Left ventricle myocardium inferior (tissue), 1 donor: ENCODE measurements at regions not wholly inside any gene's neighbourhood (a gene's known extent, or its start where the extent isn't known, plus 50 kb on each side); places are given as distances from the start of the nearest gene placed in this dataset.
A peak's percentile ranks its signal among the peaks of the same experiment; 100 is the strongest.

Experiments
- DNase-seq: peaks from one replicate; pipeline ENCODE4 v3.0.0-alpha.2; 2020
- H3K27ac ChIP-seq: fragments of 200-600 bp; replicated peaks from 2 replicates; pipeline ENCODE4 v1.8.0; 2021
- H3K27me3 ChIP-seq: fragments of 200-600 bp; 2 replicates; pipeline ENCODE4 v1.8.0; 2021; ENCODE audit warnings: low read depth
- H3K36me3 ChIP-seq: fragments of 200-600 bp; 2 replicates; pipeline ENCODE4 v1.8.0; 2021
- H3K4me1 ChIP-seq: fragments of 200-600 bp; 2 replicates; pipeline ENCODE4 v1.8.0; 2021
- H3K4me3 ChIP-seq: fragments of 200-600 bp; 2 replicates; pipeline ENCODE4 v1.8.0; 2021; ENCODE audit warnings: mild to moderate bottlenecking, moderate library complexity
- H3K9me3 ChIP-seq: fragments of 200-600 bp; replicated peaks from 2 replicates; pipeline ENCODE4 v1.8.0; 2021
- intact Hi-C: fragments of 100-400 bp; cut with micrococcal nuclease; formaldehyde crosslinking; loops from one replicate; pipeline ENCODE4 v1.11.0; 2022
- TF ChIP-seq, protein P1 (sequence below): fragments of 200-600 bp; IDR thresholded peaks from 2 replicates; pipeline ENCODE4 v1.8.0; 2021; ENCODE audit warnings: antibody characterized with exemption, mild to moderate bottlenecking, borderline replicate concordance
- donor health status: DM: no; HTN: yes; CAD: no; lungs with severe emphysema.

DNA sequence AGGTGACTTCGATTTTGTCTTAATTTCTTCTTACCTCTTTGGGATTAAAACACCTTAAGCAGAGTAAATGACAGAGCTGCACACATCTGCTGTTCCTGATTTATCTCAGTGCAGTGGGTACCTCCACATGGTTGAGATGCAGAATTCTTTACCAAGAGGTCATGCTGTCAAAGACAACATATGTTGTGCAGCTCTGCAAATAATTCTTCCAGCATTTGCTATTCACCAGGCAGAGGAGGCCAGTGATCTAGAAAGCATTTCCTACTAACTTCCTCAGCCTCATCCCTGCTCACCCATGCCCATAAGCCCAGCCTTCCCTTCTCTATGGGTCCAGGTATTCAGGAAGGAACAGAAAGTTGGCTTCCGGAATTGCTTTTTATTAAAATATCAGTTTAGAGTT lies 109.3 kb downstream of the THBS2 start:
- Histone ChIP-seq H3K36me3 (no peaks in the 10 kb centered on the region), H3K27ac (no peak overlapping the region), H3K4me3 (no peak overlapping the region), H3K27me3 (peaks cover 7% of the 10 kb centered on the region), H3K4me1 (peaks cover 19% of the 10 kb centered on the region), H3K9me3 (peaks cover 2% of the 10 kb centered on the region)
- TF ChIP-seq, protein P1, sequence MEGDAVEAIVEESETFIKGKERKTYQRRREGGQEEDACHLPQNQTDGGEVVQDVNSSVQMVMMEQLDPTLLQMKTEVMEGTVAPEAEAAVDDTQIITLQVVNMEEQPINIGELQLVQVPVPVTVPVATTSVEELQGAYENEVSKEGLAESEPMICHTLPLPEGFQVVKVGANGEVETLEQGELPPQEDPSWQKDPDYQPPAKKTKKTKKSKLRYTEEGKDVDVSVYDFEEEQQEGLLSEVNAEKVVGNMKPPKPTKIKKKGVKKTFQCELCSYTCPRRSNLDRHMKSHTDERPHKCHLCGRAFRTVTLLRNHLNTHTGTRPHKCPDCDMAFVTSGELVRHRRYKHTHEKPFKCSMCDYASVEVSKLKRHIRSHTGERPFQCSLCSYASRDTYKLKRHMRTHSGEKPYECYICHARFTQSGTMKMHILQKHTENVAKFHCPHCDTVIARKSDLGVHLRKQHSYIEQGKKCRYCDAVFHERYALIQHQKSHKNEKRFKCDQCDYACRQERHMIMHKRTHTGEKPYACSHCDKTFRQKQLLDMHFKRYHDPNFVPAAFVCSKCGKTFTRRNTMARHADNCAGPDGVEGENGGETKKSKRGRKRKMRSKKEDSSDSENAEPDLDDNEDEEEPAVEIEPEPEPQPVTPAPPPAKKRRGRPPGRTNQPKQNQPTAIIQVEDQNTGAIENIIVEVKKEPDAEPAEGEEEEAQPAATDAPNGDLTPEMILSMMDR: no peak
- intact Hi-C loops: no loop called here
- no peak for DNase-seq

DNA sequence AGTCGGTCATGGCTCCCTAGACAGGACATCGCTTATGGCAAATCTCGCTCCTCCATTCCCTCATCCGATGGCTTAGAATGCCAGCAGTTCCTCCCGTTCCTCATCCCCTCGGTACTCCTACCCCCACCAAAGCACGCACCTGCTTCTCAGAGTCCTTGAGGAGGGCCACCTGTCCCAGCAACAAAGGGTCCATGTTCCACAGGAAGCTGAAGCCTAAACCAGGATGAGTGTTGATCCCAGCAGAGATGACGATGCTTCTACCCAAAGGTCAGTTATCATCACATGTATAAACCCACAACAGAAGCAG lies 111.2 kb downstream of the THBS2 start:
- intact Hi-C loops: no loop called here
- Histone ChIP-seq H3K4me1 (peaks cover 19% of the 10 kb centered on the region), H3K4me3 (no peak overlapping the region), H3K36me3 (no peaks in the 10 kb centered on the region), H3K27ac (peak overlapping the region; percentile 78), H3K27me3 (peaks cover 7% of the 10 kb centered on the region), H3K9me3 (peaks cover 4% of the 10 kb centered on the region)
- DNase-seq: no peak
- TF ChIP-seq, protein P1: no peak

DNA sequence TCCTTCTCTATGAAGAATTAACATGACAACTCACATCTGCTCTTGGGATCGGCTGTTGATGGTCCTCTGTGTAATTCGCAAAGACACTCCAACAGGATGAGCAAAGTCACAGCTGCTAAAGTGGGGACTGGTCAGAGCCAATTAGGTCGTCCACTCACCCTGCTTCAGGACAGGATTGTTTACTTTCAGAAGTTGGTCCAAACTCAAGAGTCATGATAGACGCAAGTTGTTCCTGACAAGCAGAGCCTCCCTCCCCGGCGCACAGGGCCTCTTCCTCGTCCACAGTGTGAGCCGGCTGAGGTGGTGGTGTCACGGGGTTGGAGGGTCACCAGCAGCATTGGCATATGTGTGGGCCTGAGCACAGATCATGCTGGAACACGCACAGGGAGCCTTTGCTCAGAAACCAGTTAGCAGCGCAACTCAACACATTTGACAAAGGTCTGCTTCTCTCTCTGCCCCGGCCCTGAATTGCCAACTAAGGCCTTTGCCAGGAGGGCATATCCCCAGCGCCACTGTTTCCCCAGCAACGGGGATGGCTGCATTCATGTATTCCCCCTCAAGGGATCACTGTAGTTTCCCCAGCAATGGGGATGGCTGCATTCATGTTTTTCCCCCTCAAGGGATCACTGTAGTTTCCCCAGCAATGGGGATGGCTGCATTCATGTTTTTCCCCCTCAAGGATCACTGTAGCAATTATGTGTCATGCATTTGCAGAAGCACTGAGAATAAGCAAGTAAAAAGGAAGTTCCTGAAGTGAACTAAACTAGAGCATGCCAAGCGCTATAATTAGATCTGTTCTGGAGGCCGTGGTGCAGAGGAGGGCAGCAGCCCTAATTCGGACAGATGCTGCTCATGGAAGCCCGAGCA lies 111.7 kb downstream of the THBS2 start:
- Histone ChIP-seq H3K4me1 (peaks cover 19% of the 10 kb centered on the region), H3K27ac (peak overlapping the region; percentile 78), H3K4me3 (no peak overlapping the region), H3K27me3 (peaks cover 7% of the 10 kb centered on the region), H3K36me3 (no peaks in the 10 kb centered on the region), H3K9me3 (peaks cover 4% of the 10 kb centered on the region)
- DNase-seq: peak; percentile 75
- TF ChIP-seq, protein P1: no peak
- intact Hi-C loops: no loop called here

DNA sequence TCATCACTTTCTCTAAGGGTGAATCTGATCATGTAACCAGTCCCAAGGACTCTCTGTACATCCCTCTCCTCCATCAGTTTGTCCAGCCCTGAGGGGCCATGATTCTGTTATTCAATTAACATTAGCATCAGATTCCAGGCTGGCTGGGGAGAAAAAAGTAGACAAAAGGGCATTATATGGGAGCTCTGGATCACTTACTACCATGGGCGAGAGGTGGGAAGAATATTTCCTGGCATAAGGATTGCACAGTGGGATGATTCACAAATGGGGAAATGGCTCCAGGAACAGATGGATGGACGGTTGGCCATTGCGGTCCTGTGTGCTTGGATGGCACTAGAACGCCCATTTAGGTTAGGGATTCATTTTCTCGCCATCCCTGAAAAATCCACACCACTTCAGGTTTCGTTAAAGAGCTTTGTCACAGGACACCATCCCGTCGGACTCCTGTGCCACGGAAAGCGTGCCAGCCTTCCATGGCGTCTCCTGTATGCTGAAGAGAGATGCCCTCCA lies 112.6 kb downstream of the THBS2 start:
- Histone ChIP-seq H3K4me3 (no peak overlapping the region), H3K27ac (peak overlapping the region; percentile 78), H3K9me3 (peaks cover 4% of the 10 kb centered on the region), H3K27me3 (peaks cover 7% of the 10 kb centered on the region), H3K4me1 (peaks cover 19% of the 10 kb centered on the region), H3K36me3 (no peaks in the 10 kb centered on the region)
- intact Hi-C loops: no loop called here
- DNase-seq: no peak
- TF ChIP-seq, protein P1: no peak

DNA sequence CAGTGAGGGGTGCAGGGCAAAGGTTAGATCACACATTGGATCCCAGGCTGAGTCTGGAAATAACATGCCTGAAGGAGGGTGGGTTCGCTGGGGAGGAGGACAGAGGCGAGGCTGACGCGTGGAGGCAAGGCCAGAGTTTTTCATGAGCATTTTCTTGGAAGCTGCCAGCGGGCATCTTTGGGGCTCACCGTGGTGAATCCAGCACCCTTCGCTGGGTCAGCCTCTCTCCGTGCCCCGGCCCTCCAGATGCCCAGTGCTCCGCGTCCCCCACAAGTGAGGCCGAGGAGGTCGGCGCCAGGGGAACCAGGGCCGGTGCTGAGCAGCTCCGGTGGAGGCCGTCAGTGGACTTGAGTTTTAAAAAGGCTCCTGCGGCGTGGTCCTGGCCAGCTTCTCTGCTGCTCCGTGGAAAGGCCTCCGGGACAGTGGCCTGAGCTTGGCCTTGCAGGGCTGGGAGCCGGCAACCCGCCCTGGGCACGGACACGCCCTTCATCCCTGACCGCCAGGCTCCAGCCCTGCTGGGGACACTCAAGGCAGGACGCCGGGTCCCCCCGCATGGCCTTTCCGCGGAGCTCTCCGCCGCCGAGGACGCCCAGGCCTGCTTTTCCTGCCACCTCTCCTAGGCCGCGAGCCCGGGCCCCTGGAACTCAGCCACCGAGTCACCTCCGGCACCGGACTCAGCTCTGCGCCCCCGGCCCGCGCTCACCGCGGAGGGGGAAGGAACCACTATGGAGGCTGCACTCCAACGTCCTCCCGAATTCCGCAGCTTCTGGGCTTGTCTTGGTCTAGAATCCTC lies 114.3 kb downstream of the THBS2 start:
- peaks cover 9% of the 10 kb centered on the region for H3K9me3 ChIP-seq
- H3K36me3 ChIP-seq: no peaks in the 10 kb centered on the region
- peaks cover 19% of the 10 kb centered on the region for H3K4me1 ChIP-seq
- H3K27me3 ChIP-seq: peaks cover under 1% of the 10 kb centered on the region
- H3K4me3 ChIP-seq: no peak overlapping the region
- intact Hi-C loops: no loop called here
- DNase-seq: no peak
- TF ChIP-seq, protein P1: no peak
- H3K27ac ChIP-seq: no peak overlapping the region
